T-helper 1 cell treated with Interleukin-12 subunit alpha and Interleukin-12 subunit beta and Interleukin-4 antibody, amounts not matched to agents 30 μg/mL and 1 μg/mL, for 36 hours (primary cell): ENCODE measurements at regions not wholly inside any gene's neighbourhood (a gene's known extent, or its start where the extent isn't known, plus 50 kb on each side); places are given as distances from the start of the nearest gene placed in this dataset.

ENCODE experiments used
- H3K27ac Mint-ChIP-seq: one replicate; pipeline ENCODE4 v1.8.0; 2021; ENCODE audit warnings: mild to moderate bottlenecking, mixed read lengths
- H3K27me3 Mint-ChIP-seq: one replicate; pipeline ENCODE4 v1.8.0; 2021; ENCODE audit warnings: low read depth, mixed read lengths
- H3K36me3 Mint-ChIP-seq: one replicate; pipeline ENCODE4 v1.8.0; 2021; ENCODE audit warnings: low read depth, mixed read lengths
- H3K4me1 Mint-ChIP-seq: one replicate; pipeline ENCODE4 v1.8.0; 2021; ENCODE audit warnings: low read depth, mixed read lengths
- H3K4me3 Mint-ChIP-seq: one replicate; pipeline ENCODE4 v1.8.0; 2021; ENCODE audit warnings: mild to moderate bottlenecking, moderate library complexity, mixed read lengths
- H3K9me3 Mint-ChIP-seq: one replicate; pipeline ENCODE4 v1.8.0; 2021; ENCODE audit warnings: mixed read lengths

- Mint-ChIP-seq H3K4me1 (peaks cover 23% of the 10 kb centered on the region), H3K27me3 (no peaks in the 10 kb centered on the region), H3K27ac (no peak overlapping the region), H3K36me3 (peaks cover 2% of the 10 kb centered on the region), H3K4me3 (no peak overlapping the region), H3K9me3 (no peaks in the 10 kb centered on the region)
Measured at GRCh38 chr9:89757776-89758528, 153.1 kb downstream of the GADD45G start.

- H3K27me3 Mint-ChIP-seq = no peaks in the 10 kb centered on the region
- H3K4me1 Mint-ChIP-seq = peaks cover 12% of the 10 kb centered on the region
- no peaks in the 10 kb centered on the region for H3K9me3 Mint-ChIP-seq
- H3K4me3 Mint-ChIP-seq = no peak overlapping the region
- no peak overlapping the region for H3K27ac Mint-ChIP-seq
- peaks cover 2% of the 10 kb centered on the region for H3K36me3 Mint-ChIP-seq
Measured at GRCh38 chr9:89759572-89759971, 154.8 kb downstream of the GADD45G start.

- no peaks in the 10 kb centered on the region for H3K9me3 Mint-ChIP-seq
- no peak overlapping the region for H3K4me3 Mint-ChIP-seq
- H3K27me3 Mint-ChIP-seq = no peaks in the 10 kb centered on the region
- no peak overlapping the region for H3K27ac Mint-ChIP-seq
- H3K36me3 Mint-ChIP-seq = peaks cover 2% of the 10 kb centered on the region
- H3K4me1 Mint-ChIP-seq = peaks cover 12% of the 10 kb centered on the region
Measured at GRCh38 chr9:89760123-89760522, 155.3 kb downstream of the GADD45G start.

GRCh38 chr9:89764217-89764616 lies 159.4 kb downstream of the GADD45G start:
- Mint-ChIP-seq H3K27me3 (no peaks in the 10 kb centered on the region), H3K4me3 (no peak overlapping the region)

GRCh38 chr9:89765211-89765946 lies 160.6 kb downstream of the GADD45G start:
- Mint-ChIP-seq H3K4me3 (no peak overlapping the region), H3K27me3 (no peaks in the 10 kb centered on the region), H3K4me1 (peaks cover 3% of the 10 kb centered on the region), H3K27ac (no peak overlapping the region), H3K9me3 (no peaks in the 10 kb centered on the region), H3K36me3 (no peaks in the 10 kb centered on the region)

More at GRCh38 chr9:89764217-89764616, 159.4 kb downstream of the GADD45G start:
- Mint-ChIP-seq H3K27ac (no peak overlapping the region), H3K9me3 (no peaks in the 10 kb centered on the region), H3K4me1 (peaks cover 2% of the 10 kb centered on the region), H3K36me3 (no peaks in the 10 kb centered on the region)

GRCh38 chr9:89766991-89767390 lies 162.2 kb downstream of the GADD45G start:
- Mint-ChIP-seq H3K4me3 (no peak overlapping the region), H3K9me3 (no peaks in the 10 kb centered on the region), H3K36me3 (no peaks in the 10 kb centered on the region), H3K27ac (no peak overlapping the region), H3K27me3 (no peaks in the 10 kb centered on the region), H3K4me1 (peaks cover 13% of the 10 kb centered on the region)

- no peaks in the 10 kb centered on the region for H3K9me3 Mint-ChIP-seq
- no peak overlapping the region for H3K4me3 Mint-ChIP-seq
- H3K4me1 Mint-ChIP-seq = peaks cover 15% of the 10 kb centered on the region
- H3K27ac Mint-ChIP-seq = no peak overlapping the region
- H3K27me3 Mint-ChIP-seq = no peaks in the 10 kb centered on the region
- no peaks in the 10 kb centered on the region for H3K36me3 Mint-ChIP-seq
Measured at GRCh38 chr9:89768051-89768450, 163.2 kb downstream of the GADD45G start.

- H3K4me3 Mint-ChIP-seq = no peak overlapping the region
- no peaks in the 10 kb centered on the region for H3K27me3 Mint-ChIP-seq
- no peaks in the 10 kb centered on the region for H3K36me3 Mint-ChIP-seq
- peaks cover 18% of the 10 kb centered on the region for H3K4me1 Mint-ChIP-seq
- H3K9me3 Mint-ChIP-seq = no peaks in the 10 kb centered on the region
- H3K27ac Mint-ChIP-seq = no peak overlapping the region
Measured at GRCh38 chr9:89768650-89769071, 163.8 kb downstream of the GADD45G start.

GRCh38 chr9:89770531-89771174 lies 165.8 kb downstream of the GADD45G start:
- H3K9me3 Mint-ChIP-seq = no peaks in the 10 kb centered on the region
- H3K4me3 Mint-ChIP-seq = no peak overlapping the region
- peaks cover 18% of the 10 kb centered on the region for H3K4me1 Mint-ChIP-seq
- no peaks in the 10 kb centered on the region for H3K27me3 Mint-ChIP-seq
- no peak overlapping the region for H3K27ac Mint-ChIP-seq
- no peaks in the 10 kb centered on the region for H3K36me3 Mint-ChIP-seq

- H3K9me3 Mint-ChIP-seq = no peaks in the 10 kb centered on the region
- no peak overlapping the region for H3K27ac Mint-ChIP-seq
- H3K27me3 Mint-ChIP-seq = no peaks in the 10 kb centered on the region
- H3K4me1 Mint-ChIP-seq = peaks cover 20% of the 10 kb centered on the region
- no peaks in the 10 kb centered on the region for H3K36me3 Mint-ChIP-seq
- H3K4me3 Mint-ChIP-seq = no peak overlapping the region
Measured at GRCh38 chr9:89771205-89771604, 166.4 kb downstream of the GADD45G start.

- Mint-ChIP-seq H3K36me3 (no peaks in the 10 kb centered on the region), H3K27me3 (peaks cover 6% of the 10 kb centered on the region), H3K4me3 (no peak overlapping the region), H3K27ac (no peak overlapping the region), H3K4me1 (peaks cover 18% of the 10 kb centered on the region), H3K9me3 (no peaks in the 10 kb centered on the region)
Measured at GRCh38 chr9:89773170-89773569, 168.4 kb downstream of the GADD45G start.

GRCh38 chr9:89774858-89775370 lies 170.1 kb downstream of the GADD45G start:
- no peaks in the 10 kb centered on the region for H3K9me3 Mint-ChIP-seq
- peaks cover 9% of the 10 kb centered on the region for H3K27me3 Mint-ChIP-seq
- no peak overlapping the region for H3K4me3 Mint-ChIP-seq
- no peak overlapping the region for H3K27ac Mint-ChIP-seq
- no peaks in the 10 kb centered on the region for H3K36me3 Mint-ChIP-seq
- peaks cover 18% of the 10 kb centered on the region for H3K4me1 Mint-ChIP-seq

- H3K27me3 Mint-ChIP-seq = peaks cover 12% of the 10 kb centered on the region
- H3K27ac Mint-ChIP-seq = no peak overlapping the region
- H3K4me3 Mint-ChIP-seq = no peak overlapping the region
- no peaks in the 10 kb centered on the region for H3K9me3 Mint-ChIP-seq
- peaks cover 14% of the 10 kb centered on the region for H3K4me1 Mint-ChIP-seq
- no peaks in the 10 kb centered on the region for H3K36me3 Mint-ChIP-seq
Measured at GRCh38 chr9:89775641-89776040, 170.8 kb downstream of the GADD45G start.

- H3K9me3 Mint-ChIP-seq = no peaks in the 10 kb centered on the region
- H3K4me3 Mint-ChIP-seq = no peak overlapping the region
- peaks cover 11% of the 10 kb centered on the region for H3K4me1 Mint-ChIP-seq
- H3K27ac Mint-ChIP-seq = no peak overlapping the region
- no peaks in the 10 kb centered on the region for H3K36me3 Mint-ChIP-seq
- peaks cover 12% of the 10 kb centered on the region for H3K27me3 Mint-ChIP-seq
Measured at GRCh38 chr9:89776795-89777525, 172.1 kb downstream of the GADD45G start.
